ENCODE measurements at regions not wholly inside any gene's neighbourhood (a gene's known extent, or its start where the extent isn't known, plus 50 kb on each side); places are given as distances from the start of the nearest gene placed in this dataset.
A peak's percentile ranks its signal among the peaks of the same experiment; 100 is the strongest.

- Histone ChIP-seq H3K79me2 (ENCODE audit: control insufficient read depth, insufficient read depth, low read length, unreplicated experiment) (no peaks in the 10 kb centered on the region), H3K4me1 (ENCODE audit: control insufficient read depth, insufficient read depth, low read length, unreplicated experiment) (peaks cover 4% of the 10 kb centered on the region), H3K36me3 (ENCODE audit: insufficient read depth, low read length) (no peaks in the 10 kb centered on the region), H3K27ac (ENCODE audit: low read depth, low read length) (no peak overlapping the region), H3K4me3 (ENCODE audit: low read depth, low read length) (no peak overlapping the region), H2AFZ (ENCODE audit: low read length, unreplicated experiment) (no peak overlapping the region), H3K27me3 (ENCODE audit: insufficient read depth, low read length) (no peaks in the 10 kb centered on the region)
Observed at GRCh38 chr18:11387880-11388279, 221.5 kb upstream of the SLC35G4 start.

DNA sequence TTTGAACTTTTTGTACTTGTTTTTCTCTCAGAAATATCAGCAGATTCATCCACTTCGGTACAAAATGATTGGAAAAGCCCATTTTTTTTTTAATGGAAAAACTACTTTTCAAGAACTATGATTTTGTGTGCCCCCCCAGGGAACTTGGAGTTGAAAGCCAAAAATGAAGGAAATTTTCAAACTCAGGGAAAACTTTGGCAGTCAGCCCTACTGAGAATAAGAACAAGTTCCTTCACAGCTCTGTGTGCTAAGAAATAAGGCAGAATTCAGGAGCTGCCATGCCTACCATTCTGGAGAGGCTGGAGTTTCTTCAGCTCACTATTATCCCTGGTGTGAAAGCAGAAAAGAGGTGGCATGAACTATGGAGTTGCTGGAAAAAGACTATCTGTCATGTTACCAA is 226.0 kb upstream of the SLC35G4 start:
- Histone ChIP-seq H3K27ac (ENCODE audit: low read depth, low read length) (no peak overlapping the region), H3K36me3 (ENCODE audit: insufficient read depth, low read length) (no peaks in the 10 kb centered on the region), H2AFZ (ENCODE audit: low read length, unreplicated experiment) (peak overlapping the region; percentile 61), H3K4me3 (ENCODE audit: low read depth, low read length) (no peak overlapping the region), H3K79me2 (ENCODE audit: control insufficient read depth, insufficient read depth, low read length, unreplicated experiment) (no peaks in the 10 kb centered on the region), H3K27me3 (ENCODE audit: insufficient read depth, low read length) (no peaks in the 10 kb centered on the region), H3K4me1 (ENCODE audit: control insufficient read depth, insufficient read depth, low read length, unreplicated experiment) (peaks cover 4% of the 10 kb centered on the region)

GRCh38 chr18:11380968-11381367 is 228.4 kb upstream of the SLC35G4 start:
- Histone ChIP-seq H3K27me3 (ENCODE audit: insufficient read depth, low read length) (no peaks in the 10 kb centered on the region), H3K36me3 (ENCODE audit: insufficient read depth, low read length) (no peaks in the 10 kb centered on the region), H3K4me1 (ENCODE audit: control insufficient read depth, insufficient read depth, low read length, unreplicated experiment) (peaks cover 4% of the 10 kb centered on the region), H3K4me3 (ENCODE audit: low read depth, low read length) (no peak overlapping the region), H3K27ac (ENCODE audit: low read depth, low read length) (no peak overlapping the region), H3K79me2 (ENCODE audit: control insufficient read depth, insufficient read depth, low read length, unreplicated experiment) (no peaks in the 10 kb centered on the region), H2AFZ (ENCODE audit: low read length, unreplicated experiment) (no peak overlapping the region)

- Histone ChIP-seq H2AFZ (ENCODE audit: low read length, unreplicated experiment) (no peak overlapping the region), H3K36me3 (ENCODE audit: insufficient read depth, low read length) (no peaks in the 10 kb centered on the region), H3K79me2 (ENCODE audit: control insufficient read depth, insufficient read depth, low read length, unreplicated experiment) (no peaks in the 10 kb centered on the region), H3K27ac (ENCODE audit: low read depth, low read length) (no peak overlapping the region), H3K4me1 (ENCODE audit: control insufficient read depth, insufficient read depth, low read length, unreplicated experiment) (peaks cover 4% of the 10 kb centered on the region), H3K4me3 (ENCODE audit: low read depth, low read length) (no peak overlapping the region), H3K27me3 (ENCODE audit: insufficient read depth, low read length) (no peaks in the 10 kb centered on the region)
Observed at GRCh38 chr18:11379660-11380059, 229.7 kb upstream of the SLC35G4 start.

- H3K27ac ChIP-seq (ENCODE audit: low read depth, low read length) = no peak overlapping the region
- H2AFZ ChIP-seq (ENCODE audit: low read length, unreplicated experiment) = no peak overlapping the region
- no peaks in the 10 kb centered on the region for H3K27me3 ChIP-seq (ENCODE audit: insufficient read depth, low read length)
- no peak overlapping the region for H3K4me3 ChIP-seq (ENCODE audit: low read depth, low read length)
- no peaks in the 10 kb centered on the region for H3K36me3 ChIP-seq (ENCODE audit: insufficient read depth, low read length)
- H3K79me2 ChIP-seq (ENCODE audit: control insufficient read depth, insufficient read depth, low read length, unreplicated experiment) = no peaks in the 10 kb centered on the region
- no peaks in the 10 kb centered on the region for H3K4me1 ChIP-seq (ENCODE audit: control insufficient read depth, insufficient read depth, low read length, unreplicated experiment)
Observed at GRCh38 chr18:11377766-11378540, 228.6 kb upstream of the PIEZO2 start.

- Histone ChIP-seq H2AFZ (ENCODE audit: low read length, unreplicated experiment) (peak overlapping the region; percentile 72), H3K79me2 (ENCODE audit: control insufficient read depth, insufficient read depth, low read length, unreplicated experiment) (no peaks in the 10 kb centered on the region), H3K27ac (ENCODE audit: low read depth, low read length) (no peak overlapping the region), H3K36me3 (ENCODE audit: insufficient read depth, low read length) (no peaks in the 10 kb centered on the region), H3K4me1 (ENCODE audit: control insufficient read depth, insufficient read depth, low read length, unreplicated experiment) (peaks cover 13% of the 10 kb centered on the region), H3K27me3 (ENCODE audit: insufficient read depth, low read length) (no peaks in the 10 kb centered on the region), H3K4me3 (ENCODE audit: low read depth, low read length) (no peak overlapping the region)
Observed at GRCh38 chr18:11372163-11372562, 222.8 kb upstream of the PIEZO2 start.

GRCh38 chr18:11369556-11369955 is 220.2 kb upstream of the PIEZO2 start:
- Histone ChIP-seq H3K4me1 (ENCODE audit: control insufficient read depth, insufficient read depth, low read length, unreplicated experiment) (peaks cover 26% of the 10 kb centered on the region), H3K79me2 (ENCODE audit: control insufficient read depth, insufficient read depth, low read length, unreplicated experiment) (no peaks in the 10 kb centered on the region), H3K27me3 (ENCODE audit: insufficient read depth, low read length) (no peaks in the 10 kb centered on the region), H3K4me3 (ENCODE audit: low read depth, low read length) (no peak overlapping the region), H3K36me3 (ENCODE audit: insufficient read depth, low read length) (no peaks in the 10 kb centered on the region), H2AFZ (ENCODE audit: low read length, unreplicated experiment) (no peak overlapping the region), H3K27ac (ENCODE audit: low read depth, low read length) (no peak overlapping the region)

DNA sequence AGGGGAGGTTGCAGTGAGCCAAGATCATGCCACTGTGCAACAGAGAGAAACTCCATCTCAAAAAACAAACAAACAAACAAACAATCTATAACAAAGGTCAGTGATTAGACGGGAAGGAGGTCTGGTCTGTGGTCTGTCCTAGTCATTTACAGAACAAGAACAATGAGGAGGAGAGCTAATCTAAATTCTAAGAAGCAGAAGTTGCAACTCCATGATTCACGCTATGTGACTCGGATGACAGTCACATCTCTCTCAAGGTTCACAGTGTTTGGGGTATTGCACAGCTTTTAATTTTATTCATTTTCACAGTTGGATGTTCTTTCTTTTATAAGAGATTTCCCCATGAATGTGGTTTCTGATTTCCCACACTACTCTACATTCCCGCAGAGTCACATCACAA is 218.7 kb upstream of the PIEZO2 start:
- no peak overlapping the region for H2AFZ ChIP-seq (ENCODE audit: low read length, unreplicated experiment)
- H3K27ac ChIP-seq (ENCODE audit: low read depth, low read length) = no peak overlapping the region
- H3K36me3 ChIP-seq (ENCODE audit: insufficient read depth, low read length) = no peaks in the 10 kb centered on the region
- no peaks in the 10 kb centered on the region for H3K79me2 ChIP-seq (ENCODE audit: control insufficient read depth, insufficient read depth, low read length, unreplicated experiment)
- no peaks in the 10 kb centered on the region for H3K27me3 ChIP-seq (ENCODE audit: insufficient read depth, low read length)
- no peak overlapping the region for H3K4me3 ChIP-seq (ENCODE audit: low read depth, low read length)
- peaks cover 26% of the 10 kb centered on the region for H3K4me1 ChIP-seq (ENCODE audit: control insufficient read depth, insufficient read depth, low read length, unreplicated experiment)

DNA sequence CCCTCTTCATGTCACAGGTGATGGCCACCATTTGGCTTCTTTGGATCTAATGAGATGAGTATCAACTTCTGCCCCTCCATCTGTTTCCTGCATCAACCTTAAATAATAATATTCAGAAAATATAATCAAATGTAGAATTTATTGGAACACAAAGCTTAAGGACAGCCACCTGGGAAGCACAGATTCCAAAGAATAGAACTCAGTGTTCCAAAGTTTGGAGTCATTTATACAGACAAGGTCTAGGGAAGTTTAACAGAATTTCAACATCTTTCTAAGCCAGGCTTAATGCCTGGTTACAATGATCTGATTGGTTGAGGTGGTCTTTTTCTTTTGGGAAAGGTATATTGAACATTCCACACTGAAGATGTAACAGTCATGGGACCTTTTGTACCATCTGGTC is 218.0 kb upstream of the PIEZO2 start:
- Histone ChIP-seq H2AFZ (ENCODE audit: low read length, unreplicated experiment) (peak overlapping the region; percentile 22), H3K36me3 (ENCODE audit: insufficient read depth, low read length) (no peaks in the 10 kb centered on the region)

DNA sequence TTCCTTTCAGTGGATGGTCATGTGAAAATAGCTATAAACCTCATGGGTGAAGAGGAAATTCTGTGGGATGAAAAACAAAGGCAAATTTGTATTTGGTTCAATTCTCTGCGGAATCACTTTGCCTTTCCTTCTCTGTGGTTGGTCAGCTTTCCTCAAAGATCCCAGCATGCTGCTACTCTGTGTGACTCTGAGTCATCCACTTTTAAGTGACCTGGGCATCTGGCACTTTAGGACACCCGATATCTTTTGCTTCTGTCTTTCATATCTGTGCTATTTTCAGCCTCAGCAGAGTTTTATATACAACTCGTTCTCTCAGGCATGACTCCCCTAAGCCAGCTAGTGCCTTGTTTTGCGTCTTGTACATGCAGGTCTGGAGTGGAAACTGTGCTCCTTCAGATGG is 217.0 kb upstream of the PIEZO2 start:
- Histone ChIP-seq H3K36me3 (ENCODE audit: insufficient read depth, low read length) (no peaks in the 10 kb centered on the region), H3K4me3 (ENCODE audit: low read depth, low read length) (peak overlapping the region; percentile 22; the same call in 1 of the 2 replicates), H2AFZ (ENCODE audit: low read length, unreplicated experiment) (peak overlapping the region; percentile 22), H3K27me3 (ENCODE audit: insufficient read depth, low read length) (no peaks in the 10 kb centered on the region), H3K4me1 (ENCODE audit: control insufficient read depth, insufficient read depth, low read length, unreplicated experiment) (peaks cover 26% of the 10 kb centered on the region), H3K27ac (ENCODE audit: low read depth, low read length) (peak overlapping the region; percentile 47), H3K79me2 (ENCODE audit: control insufficient read depth, insufficient read depth, low read length, unreplicated experiment) (no peaks in the 10 kb centered on the region)

More for the DNA sequence above, 218.0 kb upstream of the PIEZO2 start:
- Histone ChIP-seq H3K4me1 (ENCODE audit: control insufficient read depth, insufficient read depth, low read length, unreplicated experiment) (peaks cover 26% of the 10 kb centered on the region), H3K4me3 (ENCODE audit: low read depth, low read length) (no peak overlapping the region), H3K27me3 (ENCODE audit: insufficient read depth, low read length) (no peaks in the 10 kb centered on the region), H3K27ac (ENCODE audit: low read depth, low read length) (peak overlapping the region; percentile 47; the same call in 1 of the 2 replicates), H3K79me2 (ENCODE audit: control insufficient read depth, insufficient read depth, low read length, unreplicated experiment) (no peaks in the 10 kb centered on the region)

- Histone ChIP-seq H3K4me1 (ENCODE audit: control insufficient read depth, insufficient read depth, low read length, unreplicated experiment) (peaks cover 20% of the 10 kb centered on the region), H2AFZ (ENCODE audit: low read length, unreplicated experiment) (peak overlapping the region; percentile 11), H3K4me3 (ENCODE audit: low read depth, low read length) (no peak overlapping the region), H3K27me3 (ENCODE audit: insufficient read depth, low read length) (no peaks in the 10 kb centered on the region), H3K79me2 (ENCODE audit: control insufficient read depth, insufficient read depth, low read length, unreplicated experiment) (no peaks in the 10 kb centered on the region), H3K27ac (ENCODE audit: low read depth, low read length) (no peak overlapping the region), H3K36me3 (ENCODE audit: insufficient read depth, low read length) (no peaks in the 10 kb centered on the region)
Observed at GRCh38 chr18:11362856-11363255, 213.5 kb upstream of the PIEZO2 start.
